ENCODE measurements at regions not wholly inside any gene's neighbourhood (a gene's known extent, or its start where the extent isn't known, plus 50 kb on each side); places are given as distances from the start of the nearest gene placed in this dataset.

- CTCF ChIA-PET: interaction anchor here (0.6 kb wide), 1 partner anchor 90 kb away, joined by 3 read pairs; no protein-coding TSS in a partner anchor
- TF ChIP-seq CTCF (IDR thresholded peaks at IDR 0.05; ENCODE audit: insufficient read depth, low read depth, low read length): no peak
- Histone ChIP-seq H3K27me3 (ENCODE audit: control insufficient read depth, insufficient read depth, low read length) (no peaks in the 10 kb centered on the region), H3K36me3 (ENCODE audit: control insufficient read depth, insufficient read depth, low read length) (no peaks in the 10 kb centered on the region), H3K4me3 (ENCODE audit: low read depth, low read length) (no peak overlapping the region)
- POLR2A ChIA-PET: no interaction called here
- no peak for DNase-seq (ENCODE audit: low read depth)
Measured at GRCh38 chr3:168738527-168739325, 643.0 kb upstream of the GOLIM4 start.

GRCh38 chr3:168736202-168736601, 640.5 kb upstream of the GOLIM4 start:
- Histone ChIP-seq H3K36me3 (ENCODE audit: control insufficient read depth, insufficient read depth, low read length) (no peaks in the 10 kb centered on the region), H3K4me3 (ENCODE audit: low read depth, low read length) (no peak overlapping the region), H3K27me3 (ENCODE audit: control insufficient read depth, insufficient read depth, low read length) (no peaks in the 10 kb centered on the region)
- ChIA-PET CTCF (no interaction called here), POLR2A (no interaction called here)
- no peak for TF ChIP-seq CTCF (IDR thresholded peaks at IDR 0.05; ENCODE audit: insufficient read depth, low read depth, low read length)
- no peak for DNase-seq (ENCODE audit: low read depth)

GRCh38 chr3:168730073-168730472, 634.3 kb upstream of the GOLIM4 start:
- TF ChIP-seq CTCF (IDR thresholded peaks at IDR 0.05; ENCODE audit: insufficient read depth, low read depth, low read length): no peak
- no peak for DNase-seq (ENCODE audit: low read depth)
- Histone ChIP-seq H3K36me3 (ENCODE audit: control insufficient read depth, insufficient read depth, low read length) (no peaks in the 10 kb centered on the region), H3K27me3 (ENCODE audit: control insufficient read depth, insufficient read depth, low read length) (no peaks in the 10 kb centered on the region), H3K4me3 (ENCODE audit: low read depth, low read length) (no peak overlapping the region)
- ChIA-PET POLR2A (no interaction called here), CTCF (no interaction called here)

- ChIA-PET POLR2A (no interaction called here), CTCF (interaction anchor here (1.1 kb wide), 1 partner anchor 54 kb away, joined by 3 read pairs; no protein-coding TSS in a partner anchor)
- H3K36me3 ChIP-seq (ENCODE audit: control insufficient read depth, insufficient read depth, low read length): no peaks in the 10 kb centered on the region
- no peaks in the 10 kb centered on the region for H3K27me3 ChIP-seq (ENCODE audit: control insufficient read depth, insufficient read depth, low read length)
- no peak overlapping the region for H3K4me3 ChIP-seq (ENCODE audit: low read depth, low read length)
- DNase-seq (ENCODE audit: low read depth): no peak
- no peak for TF ChIP-seq CTCF (IDR thresholded peaks at IDR 0.05; ENCODE audit: insufficient read depth, low read depth, low read length)
Measured at GRCh38 chr3:168722091-168722490, 626.4 kb upstream of the GOLIM4 start.

- H3K27me3 ChIP-seq (ENCODE audit: control insufficient read depth, insufficient read depth, low read length): no peaks in the 10 kb centered on the region
- no peaks in the 10 kb centered on the region for H3K36me3 ChIP-seq (ENCODE audit: control insufficient read depth, insufficient read depth, low read length)
- ChIA-PET POLR2A (no interaction called here), CTCF (no interaction called here)
- no peak overlapping the region for H3K4me3 ChIP-seq (ENCODE audit: low read depth, low read length)
- DNase-seq (ENCODE audit: low read depth): no peak
- TF ChIP-seq CTCF (IDR thresholded peaks at IDR 0.05; ENCODE audit: insufficient read depth, low read depth, low read length): no peak
Measured at GRCh38 chr3:168714609-168715240, 619.0 kb upstream of the GOLIM4 start.

Measured in BJ (cell line).